Sigmoid colon (tissue), 6 donors: ENCODE measurements at regions not wholly inside any gene's neighbourhood (a gene's known extent, or its start where the extent isn't known, plus 50 kb on each side); places are given as distances from the start of the nearest gene placed in this dataset.

Experiments
- DNase-seq: peaks from one replicate; pipeline ENCODE4 v3.0.0-alpha.2; 2019
- H3K27ac ChIP-seq, 4 donors: fragments of 200-600 bp; sonication (generic); one replicate each; pipeline ENCODE4 v1.5.1; 2016 to 2019; ENCODE audit warnings: mild to moderate bottlenecking in 1 of 4
- H3K27me3 ChIP-seq, 3 donors: fragments of 200-600 bp; sonication (generic); one replicate each; pipeline ENCODE4 v1.5.1; 2019; ENCODE audit warnings: mild to moderate bottlenecking in 1 of 3
- H3K36me3 ChIP-seq, 4 donors: fragments of 200-600 bp; sonication (generic); one replicate each; pipeline ENCODE4 v1.5.1; 2016 to 2019
- H3K4me1 ChIP-seq, 4 donors: fragments of 200-600 bp; sonication (generic); one replicate each; pipeline ENCODE4 v1.5.1; 2017 to 2019
- H3K4me3 ChIP-seq, 4 donors: fragments of 200-600 bp; sonication (generic); one replicate each; pipeline ENCODE4 v1.5.1; 2017 to 2019; ENCODE audit warnings: mild to moderate bottlenecking in 2 of 4, moderate library complexity in 1 of 4
- H3K9me3 ChIP-seq, 4 donors: fragments of 200-600 bp in 3 of 4; sonication (generic) in 3 of 4; one replicate each; pipeline versions ENCODE4 v1.5.1 to v1.6.1; 2013 to 2019
- EP300 ChIP-seq, 4 donors: sonication (generic); formaldehyde crosslinking; IDR thresholded peaks; one replicate each; pipeline ENCODE4 v1.6.1; 2017; ENCODE audit warnings: antibody characterized with exemption in 4 of 4
- POLR2A ChIP-seq, 2 donors: fragments of 450-650 bp; IDR thresholded peaks; one replicate each; pipeline ENCODE4 v1.6.1; 2016; ENCODE audit warnings: antibody characterized with exemption in 2 of 2, mild to moderate bottlenecking in 2 of 2, moderate library complexity in 2 of 2
- POLR2AphosphoS5 ChIP-seq, 4 donors: sonication (generic); formaldehyde crosslinking; IDR thresholded peaks; one replicate each; pipeline ENCODE4 v1.6.1; 2017; ENCODE audit warnings: antibody characterized with exemption in 4 of 4
- WGBS, 2 donors: extraction: QIAGEN DNeasy Blood & Tissue Kit; methylation state at CpG; one replicate each; pipeline ENCODE4 v1.1.7; 2013; 5-methylcytosine and 5-hydroxymethylcytosine counted together
- intact Hi-C: fragments of 100-400 bp; cut with DNase I; formaldehyde crosslinking; loops from one replicate; pipeline ENCODE4 v1.15.1; 2023
- TF ChIP-seq, protein P1 (sequence below), 4 experiments: fragments of 450-650 bp in 3 of 4; fragments of 200-600 bp in 1 of 4; IDR thresholded peaks; one replicate each; pipeline ENCODE4 v1.5.1; 2016 to 2019; ENCODE audit warnings: antibody characterized with exemption in 4 of 4, mild to moderate bottlenecking in 3 of 4, moderate library complexity in 2 of 4
- donor health status: healthy with polysubstance abuse.
- donor health status: healthy.

DNA sequence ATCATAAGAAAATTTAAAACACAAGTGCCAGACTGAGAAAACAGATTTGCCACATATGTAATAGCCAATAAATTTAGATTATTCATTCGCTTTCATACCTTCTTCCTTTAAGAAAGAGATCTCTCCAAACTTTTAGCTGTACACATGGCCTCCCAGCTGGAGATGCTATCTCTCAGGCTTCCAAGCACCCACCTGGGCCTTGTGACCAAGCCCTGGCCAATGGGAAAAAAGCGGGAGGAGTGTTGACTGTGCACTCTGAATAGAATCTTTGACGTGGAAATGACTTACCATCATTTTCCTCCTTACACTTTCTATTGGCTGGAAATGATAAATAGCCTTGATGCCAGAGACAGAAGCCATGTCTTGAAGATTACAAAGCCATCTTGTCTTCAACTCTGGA lies 1106.6 kb downstream of the TBL1XR1 start:
- no peaks in the 10 kb centered on the region for H3K4me1 ChIP-seq
- 79 to 94% methylated on average over 3 of the region's 3 CpGs for WGBS, 2 donors
- H3K9me3 ChIP-seq, result peaks cover 0 to 3% (median 1%) of the 10 kb centered on the region in 4 donors
- no peaks in the 10 kb centered on the region for H3K36me3 ChIP-seq
- H3K27ac ChIP-seq, result no peak overlapping the region
- intact Hi-C loops, result no loop called here
- no peak for DNase-seq
- H3K4me3 ChIP-seq, result no peak overlapping the region
- no peaks in the 10 kb centered on the region for H3K27me3 ChIP-seq
- TF ChIP-seq, protein P1, sequence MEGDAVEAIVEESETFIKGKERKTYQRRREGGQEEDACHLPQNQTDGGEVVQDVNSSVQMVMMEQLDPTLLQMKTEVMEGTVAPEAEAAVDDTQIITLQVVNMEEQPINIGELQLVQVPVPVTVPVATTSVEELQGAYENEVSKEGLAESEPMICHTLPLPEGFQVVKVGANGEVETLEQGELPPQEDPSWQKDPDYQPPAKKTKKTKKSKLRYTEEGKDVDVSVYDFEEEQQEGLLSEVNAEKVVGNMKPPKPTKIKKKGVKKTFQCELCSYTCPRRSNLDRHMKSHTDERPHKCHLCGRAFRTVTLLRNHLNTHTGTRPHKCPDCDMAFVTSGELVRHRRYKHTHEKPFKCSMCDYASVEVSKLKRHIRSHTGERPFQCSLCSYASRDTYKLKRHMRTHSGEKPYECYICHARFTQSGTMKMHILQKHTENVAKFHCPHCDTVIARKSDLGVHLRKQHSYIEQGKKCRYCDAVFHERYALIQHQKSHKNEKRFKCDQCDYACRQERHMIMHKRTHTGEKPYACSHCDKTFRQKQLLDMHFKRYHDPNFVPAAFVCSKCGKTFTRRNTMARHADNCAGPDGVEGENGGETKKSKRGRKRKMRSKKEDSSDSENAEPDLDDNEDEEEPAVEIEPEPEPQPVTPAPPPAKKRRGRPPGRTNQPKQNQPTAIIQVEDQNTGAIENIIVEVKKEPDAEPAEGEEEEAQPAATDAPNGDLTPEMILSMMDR (IDR thresholded peaks at IDR 0.05), result no peak
- TF ChIP-seq POLR2A (IDR thresholded peaks at IDR 0.05), result no peak
- no peak for TF ChIP-seq POLR2AphosphoS5 (IDR thresholded peaks at IDR 0.05)
- no peak for TF ChIP-seq EP300 (IDR thresholded peaks at IDR 0.05)

DNA sequence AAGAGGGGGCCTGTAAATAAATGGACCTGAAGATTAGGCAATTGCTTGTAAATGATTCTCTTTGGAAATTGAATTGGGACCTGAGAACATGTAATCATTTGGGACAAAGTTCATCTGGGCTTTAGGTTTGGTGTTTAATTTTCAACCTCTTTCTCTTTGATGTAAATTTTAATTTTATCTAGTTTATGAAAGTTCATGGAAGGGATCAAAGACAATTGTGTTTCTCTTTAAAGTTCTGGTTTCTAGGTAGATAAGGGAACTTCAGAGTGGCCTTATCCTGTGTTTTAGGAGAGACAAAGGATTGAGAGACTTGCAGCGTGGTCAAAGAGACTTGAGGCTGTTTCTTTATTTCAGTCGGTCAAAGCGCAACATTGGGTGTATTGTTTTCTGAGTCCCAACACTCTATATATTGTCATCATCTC lies 1108.3 kb downstream of the TBL1XR1 start:
- Histone ChIP-seq H3K9me3 (peaks cover 0 to 3% (median 1%) of the 10 kb centered on the region in 4 donors), H3K27me3 (no peaks in the 10 kb centered on the region), H3K4me1 (no peaks in the 10 kb centered on the region), H3K27ac (no peak overlapping the region), H3K4me3 (no peak overlapping the region), H3K36me3 (no peaks in the 10 kb centered on the region)
- intact Hi-C loops, result no loop called here
- TF ChIP-seq EP300 (IDR thresholded peaks at IDR 0.05), result no peak
- no peak for TF ChIP-seq POLR2AphosphoS5 (IDR thresholded peaks at IDR 0.05)
- no peak for TF ChIP-seq POLR2A (IDR thresholded peaks at IDR 0.05)
- TF ChIP-seq, protein P1 (IDR thresholded peaks at IDR 0.05), result no peak
- DNase-seq, result no peak
- WGBS, 2 donors, result 23 to 75% methylated on average over 3 of the region's 3 CpGs

DNA sequence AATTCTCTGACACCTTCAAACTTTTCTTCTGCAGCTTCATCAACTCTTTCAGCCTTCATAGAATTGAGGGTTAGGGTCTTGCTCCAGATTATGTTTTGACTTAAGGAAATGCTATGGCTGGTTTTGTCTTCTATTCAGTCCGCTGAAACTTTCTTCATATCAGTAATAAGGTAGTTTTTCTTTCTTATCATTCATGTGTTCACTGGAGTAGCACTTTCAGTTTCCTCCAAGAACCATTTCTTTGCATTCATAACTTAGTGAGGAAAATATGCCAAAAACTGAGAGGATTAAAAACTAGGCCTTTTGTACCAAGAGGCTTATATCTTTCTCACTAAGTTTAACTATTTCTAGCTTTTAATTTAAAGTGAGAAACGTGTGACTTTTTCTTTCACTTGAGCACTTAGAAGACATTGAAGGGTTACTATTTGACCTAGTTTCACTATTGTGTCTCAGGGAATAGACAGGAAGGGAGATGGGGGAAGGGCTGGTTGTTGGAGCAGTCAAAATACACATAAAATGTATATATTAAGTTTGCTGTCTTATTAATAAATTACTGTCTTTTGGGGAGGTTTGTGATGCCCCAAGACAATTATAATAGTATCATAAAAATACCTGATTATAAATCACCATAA lies 1110.1 kb downstream of the TBL1XR1 start:
- intact Hi-C loops, result no loop called here
- no peaks in the 10 kb centered on the region for H3K27me3 ChIP-seq
- DNase-seq, result no peak
- TF ChIP-seq, protein P1 (IDR thresholded peaks at IDR 0.05), result no peak
- TF ChIP-seq POLR2A (IDR thresholded peaks at IDR 0.05) (no peak), EP300 (IDR thresholded peaks at IDR 0.05) (no peak), POLR2AphosphoS5 (IDR thresholded peaks at IDR 0.05) (no peak)
- H3K4me3 ChIP-seq, result no peak overlapping the region
- H3K36me3 ChIP-seq, result no peaks in the 10 kb centered on the region
- H3K9me3 ChIP-seq, result peaks cover 0 to 3% (median 1%) of the 10 kb centered on the region in 4 donors
- no peaks in the 10 kb centered on the region for H3K4me1 ChIP-seq
- H3K27ac ChIP-seq, result no peak overlapping the region
- 66 to 84% methylated on average over 2 of the region's 2 CpGs for WGBS, 2 donors

DNA sequence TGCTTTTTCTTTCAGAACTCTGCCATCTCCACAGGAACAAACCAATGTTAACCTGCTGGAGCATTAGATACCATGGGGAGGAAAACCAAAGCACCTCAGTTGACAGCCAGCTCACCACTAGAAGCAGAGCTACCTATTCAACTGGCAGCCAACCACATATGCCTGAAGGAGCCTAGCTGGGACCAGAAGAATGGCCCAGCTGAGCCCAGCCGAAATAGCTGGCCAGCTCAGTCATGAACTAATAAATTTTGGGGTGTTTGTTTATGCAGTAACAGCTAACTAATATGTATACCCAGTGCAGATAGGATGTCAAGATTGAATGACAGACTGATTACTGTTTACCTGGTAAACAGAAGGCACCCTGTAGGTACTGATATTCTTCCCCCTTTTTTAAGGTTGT lies 1117.5 kb downstream of the TBL1XR1 start:
- WGBS, 2 donors, result 49 to 83% methylated on average over 1 of the region's 1 CpG
- Histone ChIP-seq H3K27ac (no peak overlapping the region), H3K4me1 (no peaks in the 10 kb centered on the region), H3K9me3 (no peaks in the 10 kb centered on the region), H3K36me3 (no peaks in the 10 kb centered on the region), H3K27me3 (no peaks in the 10 kb centered on the region), H3K4me3 (no peak overlapping the region)
- DNase-seq, result no peak
- TF ChIP-seq, protein P1 (IDR thresholded peaks at IDR 0.05), result no peak
- TF ChIP-seq POLR2AphosphoS5 (IDR thresholded peaks at IDR 0.05) (no peak), EP300 (IDR thresholded peaks at IDR 0.05) (no peak), POLR2A (IDR thresholded peaks at IDR 0.05) (no peak)
- intact Hi-C loops, result no loop called here

DNA sequence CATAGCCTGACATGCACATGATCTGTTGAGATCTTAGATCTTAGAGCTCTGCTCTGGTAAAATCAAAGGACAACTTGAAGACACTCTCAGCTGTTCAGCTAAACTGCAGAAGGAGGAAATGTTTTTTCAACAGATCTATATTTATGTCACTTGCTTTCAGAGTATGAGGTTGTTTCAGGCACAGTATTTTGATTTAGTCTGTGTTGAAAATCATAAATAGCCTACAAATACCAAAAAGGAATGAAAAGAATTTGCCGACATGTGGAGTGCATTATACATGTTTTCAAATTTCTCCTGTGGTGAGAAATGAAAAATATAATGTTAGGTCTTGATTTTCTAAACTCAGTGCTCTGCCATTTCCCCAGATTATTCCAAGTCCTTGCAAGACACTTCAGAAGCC lies 1118.4 kb downstream of the TBL1XR1 start:
- Histone ChIP-seq H3K27ac (no peak overlapping the region), H3K4me1 (no peaks in the 10 kb centered on the region), H3K27me3 (no peaks in the 10 kb centered on the region), H3K36me3 (no peaks in the 10 kb centered on the region), H3K9me3 (no peaks in the 10 kb centered on the region), H3K4me3 (no peak overlapping the region)
- 86 to 89% methylated on average over 1 of the region's 1 CpG for WGBS, 2 donors
- TF ChIP-seq POLR2A (IDR thresholded peaks at IDR 0.05), result no peak
- TF ChIP-seq POLR2AphosphoS5 (IDR thresholded peaks at IDR 0.05), result no peak
- TF ChIP-seq EP300 (IDR thresholded peaks at IDR 0.05), result no peak
- TF ChIP-seq, protein P1 (IDR thresholded peaks at IDR 0.05), result no peak
- intact Hi-C loops, result no loop called here
- no peak for DNase-seq
